Skeletal muscle tissue (tissue), 3 donors: ENCODE measurements at regions not wholly inside any gene's neighbourhood (a gene's known extent, or its start where the extent isn't known, plus 50 kb on each side); places are given as distances from the start of the nearest gene placed in this dataset.

Experiments
- H3K27ac ChIP-seq: one replicate; pipeline ENCODE4 v1.7.0; 2013; ENCODE audit warnings: mild to moderate bottlenecking, low read depth, low read length, inconsistent platforms
- H3K27me3 ChIP-seq, 3 donors: one replicate each; pipeline ENCODE4 v1.7.0; 2013; ENCODE audit warnings: low read length in 3 of 3; ENCODE audit not compliant: control insufficient read depth in 3 of 3, insufficient read depth in 3 of 3
- H3K36me3 ChIP-seq, 3 donors: one replicate each; pipeline ENCODE4 v1.7.0; 2013; ENCODE audit warnings: low read length in 3 of 3; ENCODE audit not compliant: control insufficient read depth in 3 of 3, insufficient read depth in 3 of 3
- H3K4me1 ChIP-seq, 3 donors: one replicate each; pipeline ENCODE4 v1.7.0; 2013; ENCODE audit warnings: low read length in 3 of 3, mild to moderate bottlenecking in 3 of 3; ENCODE audit not compliant: control insufficient read depth in 3 of 3, insufficient read depth in 3 of 3
- H3K4me3 ChIP-seq, 3 donors: one replicate each; pipeline ENCODE4 v1.7.0; 2013; ENCODE audit warnings: low read length in 3 of 3
- H3K9ac ChIP-seq, 3 donors: one replicate each; pipeline ENCODE4 v1.7.0; 2013; ENCODE audit warnings: low read length in 3 of 3, mild to moderate bottlenecking in 3 of 3, moderate library complexity in 2 of 3, low read depth in 1 of 3
- H3K9me3 ChIP-seq, 3 donors: one replicate each; pipeline ENCODE4 v1.7.0; 2013; ENCODE audit warnings: low read length in 3 of 3; ENCODE audit not compliant: control insufficient read depth in 3 of 3
- donor health status: Osteomylitis.

- no peak overlapping the region for H3K9ac ChIP-seq
- H3K27ac ChIP-seq, result no peak overlapping the region
- no peaks in the 10 kb centered on the region for H3K9me3 ChIP-seq
- no peak overlapping the region for H3K4me3 ChIP-seq
- H3K4me1 ChIP-seq, result no peaks in the 10 kb centered on the region
- H3K27me3 ChIP-seq, result no peaks in the 10 kb centered on the region
- no peaks in the 10 kb centered on the region for H3K36me3 ChIP-seq
Measured at GRCh38 chr4:156411531-156411930, 457.9 kb upstream of the CTSO start.

GRCh38 chr4:156408749-156409148, 455.1 kb upstream of the CTSO start:
- H3K9me3 ChIP-seq, result no peaks in the 10 kb centered on the region
- H3K4me1 ChIP-seq, result no peaks in the 10 kb centered on the region
- H3K4me3 ChIP-seq, result no peak overlapping the region
- H3K27me3 ChIP-seq, result no peaks in the 10 kb centered on the region
- H3K27ac ChIP-seq, result no peak overlapping the region
- no peak overlapping the region for H3K9ac ChIP-seq
- no peaks in the 10 kb centered on the region for H3K36me3 ChIP-seq

DNA sequence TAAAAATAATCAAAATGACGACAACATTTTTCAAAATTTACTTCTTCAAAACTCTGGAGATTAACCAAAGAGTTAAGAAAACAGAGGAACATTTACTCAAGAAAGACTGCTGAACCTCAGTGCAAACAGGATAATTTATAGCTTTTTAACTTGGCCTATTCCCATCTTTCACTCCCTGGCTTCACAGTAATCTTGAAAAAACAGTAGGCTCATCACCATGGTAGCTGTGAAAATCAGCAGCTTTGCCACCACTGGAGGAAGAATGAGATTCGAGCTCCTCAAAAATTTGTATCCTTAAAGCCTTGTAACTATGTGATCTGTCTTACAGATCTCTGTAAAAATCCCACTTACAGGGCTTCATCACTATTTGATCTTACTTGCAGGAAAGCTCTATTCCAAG, 447.7 kb upstream of the CTSO start:
- no peaks in the 10 kb centered on the region for H3K36me3 ChIP-seq
- H3K4me1 ChIP-seq, result no peaks in the 10 kb centered on the region
- H3K9ac ChIP-seq, result no peak overlapping the region
- no peaks in the 10 kb centered on the region for H3K27me3 ChIP-seq
- no peak overlapping the region for H3K4me3 ChIP-seq
- H3K9me3 ChIP-seq, result no peaks in the 10 kb centered on the region
- H3K27ac ChIP-seq, result no peak overlapping the region

DNA sequence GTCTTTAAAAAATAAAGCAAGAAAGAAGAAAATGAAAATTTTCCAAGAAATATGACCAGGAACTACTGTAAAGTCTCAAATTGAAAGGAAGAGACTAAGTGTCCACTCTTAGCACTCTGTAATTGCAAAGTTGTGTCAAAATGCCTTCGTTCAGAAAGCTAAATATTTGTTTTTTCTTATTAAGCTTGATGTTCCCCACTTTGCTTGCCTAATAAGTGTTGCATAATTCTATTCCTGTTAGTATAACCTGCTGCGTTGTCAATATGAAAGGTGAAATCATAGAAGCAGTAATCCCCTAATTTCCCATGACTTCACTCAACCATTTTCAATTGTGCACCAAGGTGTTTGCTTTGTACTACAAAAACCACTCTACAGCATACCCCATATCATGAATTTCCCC, 442.9 kb upstream of the CTSO start:
- Histone ChIP-seq H3K9ac (no peak overlapping the region), H3K4me3 (no peak overlapping the region), H3K27me3 (no peaks in the 10 kb centered on the region), H3K27ac (no peak overlapping the region), H3K9me3 (no peaks in the 10 kb centered on the region), H3K36me3 (no peaks in the 10 kb centered on the region), H3K4me1 (peaks cover 0 to 1% (median 0%) of the 10 kb centered on the region in 3 donors)

- peak overlapping the region in 2 of 3 donors; percentile 11 to 16 for H3K4me3 ChIP-seq
- H3K9ac ChIP-seq, result no peak overlapping the region
- H3K36me3 ChIP-seq, result no peaks in the 10 kb centered on the region
- H3K27ac ChIP-seq, result no peak overlapping the region
- H3K9me3 ChIP-seq, result no peaks in the 10 kb centered on the region
- H3K4me1 ChIP-seq, result peaks cover 10 to 11% (median 10%) of the 10 kb centered on the region in 3 donors
- H3K27me3 ChIP-seq, result no peaks in the 10 kb centered on the region
Measured at GRCh38 chr4:156391325-156391653, 437.6 kb upstream of the CTSO start.

GRCh38 chr4:156390599-156391324, 437.1 kb upstream of the CTSO start:
- no peaks in the 10 kb centered on the region for H3K27me3 ChIP-seq
- no peaks in the 10 kb centered on the region for H3K9me3 ChIP-seq
- peaks cover 10 to 11% (median 10%) of the 10 kb centered on the region in 3 donors for H3K4me1 ChIP-seq
- no peak overlapping the region for H3K9ac ChIP-seq
- no peak overlapping the region for H3K27ac ChIP-seq
- H3K36me3 ChIP-seq, result no peaks in the 10 kb centered on the region
- peak overlapping the region in 2 of 3 donors; percentile 11 to 16 for H3K4me3 ChIP-seq

DNA sequence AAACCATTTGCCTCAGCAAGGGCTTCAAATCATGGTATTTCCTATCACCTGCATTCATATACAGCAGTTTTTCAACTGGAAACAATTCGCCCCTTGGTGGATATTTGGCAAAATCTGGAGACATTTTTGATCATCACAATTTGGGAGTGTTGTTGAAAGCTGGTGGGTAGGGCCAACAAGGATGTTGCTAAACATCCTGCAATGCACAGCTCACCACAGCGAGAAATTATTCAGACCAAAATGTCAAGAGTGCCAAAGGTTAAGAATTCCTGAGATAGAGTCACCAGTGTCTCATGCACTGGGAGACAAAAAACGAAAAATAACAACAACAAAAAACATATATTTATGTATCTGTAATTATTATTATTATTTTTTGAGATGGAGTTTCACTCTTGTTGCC, 435.2 kb upstream of the CTSO start:
- H3K9me3 ChIP-seq, result no peaks in the 10 kb centered on the region
- H3K9ac ChIP-seq, result no peak overlapping the region
- H3K27ac ChIP-seq, result no peak overlapping the region
- H3K4me3 ChIP-seq, result no peak overlapping the region
- no peaks in the 10 kb centered on the region for H3K27me3 ChIP-seq
- no peaks in the 10 kb centered on the region for H3K36me3 ChIP-seq
- H3K4me1 ChIP-seq, result peaks cover 10 to 11% (median 10%) of the 10 kb centered on the region in 3 donors

DNA sequence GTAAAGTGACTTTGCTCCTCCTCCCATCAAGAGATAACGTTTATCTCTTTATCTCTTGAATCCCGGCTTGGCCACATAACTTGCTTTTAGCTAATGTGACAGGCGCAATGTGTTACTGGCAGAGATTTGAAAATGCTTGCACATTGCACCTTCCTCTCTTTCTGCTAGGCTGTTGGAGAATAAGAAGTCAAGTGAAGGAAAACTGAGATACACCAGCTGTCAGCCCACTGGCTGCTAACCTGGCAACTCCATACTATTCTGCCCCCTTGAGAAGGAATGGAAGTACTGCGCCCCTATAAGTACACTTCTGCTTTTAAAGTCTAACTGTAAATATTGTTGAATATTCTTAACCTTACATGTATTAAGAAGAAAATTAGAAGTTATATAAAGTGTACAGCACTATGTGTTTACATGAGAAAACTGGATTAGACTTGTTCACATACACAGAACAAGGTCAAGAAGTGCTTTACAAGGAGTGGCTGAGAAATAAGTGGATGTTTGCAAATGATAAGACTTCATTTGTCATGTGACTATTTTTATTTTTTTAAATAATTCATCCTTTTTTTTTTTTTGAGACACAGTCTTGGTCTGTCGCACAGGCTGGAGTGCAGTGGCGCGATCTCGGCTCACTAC, 424.5 kb upstream of the CTSO start:
- Histone ChIP-seq H3K4me3 (no peak overlapping the region), H3K27ac (no peak overlapping the region), H3K4me1 (no peaks in the 10 kb centered on the region), H3K9me3 (no peaks in the 10 kb centered on the region), H3K27me3 (no peaks in the 10 kb centered on the region), H3K36me3 (no peaks in the 10 kb centered on the region), H3K9ac (no peak overlapping the region)

- H3K27me3 ChIP-seq, result no peaks in the 10 kb centered on the region
- no peaks in the 10 kb centered on the region for H3K4me1 ChIP-seq
- no peaks in the 10 kb centered on the region for H3K36me3 ChIP-seq
- H3K9me3 ChIP-seq, result no peaks in the 10 kb centered on the region
- H3K27ac ChIP-seq, result no peak overlapping the region
- no peak overlapping the region for H3K9ac ChIP-seq
- H3K4me3 ChIP-seq, result no peak overlapping the region
Measured at GRCh38 chr4:156377036-156377710, 423.5 kb upstream of the CTSO start.

DNA sequence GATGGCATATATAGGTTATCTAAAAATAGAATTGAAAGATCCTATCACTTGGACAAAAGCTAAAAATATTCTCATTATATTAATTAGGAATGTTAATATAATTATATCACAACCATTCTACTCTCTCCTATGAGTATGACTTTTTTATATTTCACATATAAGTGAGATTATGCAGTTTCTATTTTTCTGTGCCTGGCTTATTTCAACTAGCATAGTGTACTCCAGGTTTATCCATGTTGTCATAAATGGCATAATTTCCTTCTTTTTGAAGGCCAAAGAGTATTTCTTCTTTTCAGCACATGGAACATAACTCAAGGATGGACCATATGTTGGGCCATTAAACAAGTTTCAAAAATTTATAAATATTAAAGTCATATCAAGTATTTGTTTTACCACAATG, 421.2 kb upstream of the CTSO start:
- Histone ChIP-seq H3K27me3 (no peaks in the 10 kb centered on the region), H3K9ac (no peak overlapping the region), H3K27ac (no peak overlapping the region), H3K36me3 (no peaks in the 10 kb centered on the region), H3K4me1 (no peaks in the 10 kb centered on the region), H3K4me3 (no peak overlapping the region), H3K9me3 (no peaks in the 10 kb centered on the region)
